Fibroblast of gingiva (primary cell): ENCODE measurements at regions not wholly inside any gene's neighbourhood (a gene's known extent, or its start where the extent isn't known, plus 50 kb on each side); places are given as distances from the start of the nearest gene placed in this dataset.
A peak's percentile ranks its signal among the peaks of the same experiment; 100 is the strongest.
"Not testable (repeated sequence)": the region's sequence is repeated elsewhere in the genome, so short reads cannot be mapped to it uniquely, and the experiment has no call there.

ENCODE experiments used
- DNase-seq: peaks from one replicate; pipeline ENCODE4 v3.0.0-alpha.2; 2011; ENCODE audit warnings: low read depth

DNA sequence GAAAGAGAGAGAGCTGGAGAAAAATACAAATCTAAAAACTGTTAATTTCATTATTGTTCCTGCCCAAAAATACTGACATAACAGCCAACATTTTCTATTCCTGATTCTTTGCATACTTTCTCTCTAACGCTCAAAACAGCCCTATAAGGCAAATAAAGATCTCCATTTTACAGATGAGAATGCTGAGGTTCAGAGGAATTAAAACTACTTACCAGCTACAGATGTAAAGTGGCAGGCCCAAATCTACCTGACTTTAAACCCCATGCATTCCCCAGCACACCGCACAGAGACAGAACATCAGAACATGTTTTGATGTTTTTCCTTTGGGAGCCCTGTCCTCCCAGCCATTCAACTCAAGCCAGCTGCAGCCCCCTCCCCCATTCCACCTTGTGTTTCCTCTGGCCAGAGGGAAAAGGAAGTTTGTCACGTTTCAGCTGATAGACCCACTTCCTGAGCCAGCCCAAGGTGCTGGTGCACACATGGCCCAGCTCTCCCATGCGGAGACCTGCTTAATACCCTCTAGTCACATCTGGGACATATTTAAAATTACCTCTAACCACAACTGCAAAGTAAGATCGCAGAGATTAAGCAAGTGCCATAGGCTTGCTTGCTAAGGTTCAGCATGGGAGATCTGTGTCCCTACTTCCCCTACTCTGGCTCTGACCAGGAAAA lies 133.1 kb upstream of the NFIA start:
- no peak for DNase-seq

- no peak for DNase-seq
Measured at GRCh38 chr1:60948486-60948885, 133.9 kb upstream of the NFIA start.

DNA sequence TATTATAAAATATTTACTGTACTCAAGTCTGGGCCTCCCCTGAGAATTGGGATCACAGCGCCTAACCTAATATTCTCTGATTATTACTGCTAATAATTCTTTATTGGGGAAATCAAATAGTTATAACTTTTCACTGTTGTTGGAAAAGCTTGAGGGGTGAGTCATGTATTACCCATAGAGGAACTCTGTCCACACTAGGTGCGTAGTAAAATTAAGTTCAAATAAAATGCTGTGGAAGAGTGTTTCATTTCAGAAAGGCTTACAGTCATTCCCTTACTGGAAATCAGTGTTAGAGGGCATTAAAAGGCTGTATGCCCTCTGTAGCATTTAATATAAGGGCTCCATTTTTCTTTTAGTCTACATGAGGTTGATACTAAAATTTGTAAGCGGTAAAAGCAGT lies 135.0 kb upstream of the NFIA start:
- no peak for DNase-seq

DNA sequence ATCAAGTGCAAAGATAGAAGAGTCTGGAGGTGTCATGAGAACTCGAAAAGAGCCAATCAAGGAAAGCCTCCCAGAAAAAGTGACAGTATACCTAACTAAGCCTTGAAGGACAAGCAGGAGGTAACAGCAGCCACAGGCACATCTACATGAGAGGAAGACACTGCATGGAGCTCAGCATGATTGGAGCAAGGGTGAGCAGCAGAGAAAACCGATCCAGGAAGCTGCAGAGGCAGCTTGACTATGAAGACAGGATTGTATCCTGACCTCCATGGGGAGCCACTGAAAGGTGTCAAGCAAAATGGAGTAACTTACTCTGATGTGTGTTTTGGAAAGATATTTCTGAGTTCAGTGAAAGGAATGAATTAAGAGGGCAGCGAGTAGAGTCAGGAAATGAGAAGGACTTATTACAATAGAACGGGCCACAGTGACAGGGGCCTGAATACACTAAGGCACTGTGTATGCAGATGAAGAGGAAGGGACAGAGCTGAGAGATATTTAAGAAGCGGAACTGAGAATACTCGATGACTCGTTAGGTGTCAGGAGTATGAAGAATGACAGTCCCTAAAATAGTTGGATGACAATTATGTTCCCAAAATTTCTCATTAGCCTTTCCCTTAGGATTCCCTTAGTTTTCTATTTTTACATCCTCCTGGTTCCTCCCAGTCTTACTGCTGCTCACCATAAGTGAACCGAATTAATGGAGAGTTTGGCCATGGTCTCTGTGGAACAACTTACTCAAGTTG lies 139.3 kb upstream of the NFIA start:
- DNase-seq: no peak

DNA sequence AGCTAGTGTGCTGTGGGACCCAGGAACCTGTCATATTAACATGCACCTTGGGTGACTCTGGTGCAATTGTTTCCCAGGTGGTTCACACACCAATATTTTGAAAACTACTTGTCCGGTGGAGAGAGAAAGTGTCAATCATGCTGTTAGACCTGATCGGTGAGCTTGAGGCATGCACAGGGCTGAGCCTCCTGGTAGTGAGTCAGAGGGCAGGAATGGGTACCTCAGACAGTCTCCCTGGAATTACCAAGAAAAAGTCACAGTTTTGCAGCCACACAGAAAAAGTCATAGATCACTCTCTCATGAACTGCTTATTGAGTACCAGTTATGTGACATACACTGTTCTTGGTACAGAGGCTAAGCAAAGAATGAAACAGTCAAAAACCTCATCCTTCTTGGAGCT lies 140.1 kb upstream of the NFIA start:
- no peak for DNase-seq

- DNase-seq: not testable (repeated sequence)
Measured at GRCh38 chr1:60940685-60941084, 141.7 kb upstream of the NFIA start.

DNA sequence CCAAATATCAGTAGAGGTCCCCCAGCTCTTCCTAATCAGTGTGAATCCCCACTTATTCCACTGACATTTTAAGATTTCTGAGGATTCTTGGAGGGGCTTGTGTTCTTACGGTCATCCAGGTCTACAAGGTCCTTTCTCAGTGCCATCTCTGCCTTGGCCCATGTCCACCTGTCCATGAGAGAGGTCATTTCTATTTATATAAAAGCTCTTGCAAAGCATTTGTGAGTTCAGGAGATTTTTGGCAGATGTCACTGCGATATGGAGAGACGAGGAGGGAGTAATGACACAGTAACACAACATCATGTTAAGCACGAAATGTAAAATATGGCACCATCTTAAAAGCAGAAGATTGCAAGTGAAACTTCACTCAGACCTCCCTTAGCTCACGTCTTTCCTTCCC lies 144.6 kb upstream of the NFIA start:
- DNase-seq: no peak

- peak; percentile 21 for DNase-seq
Measured at GRCh38 chr1:60936591-60937342, 145.6 kb upstream of the NFIA start.

- DNase-seq: peak; percentile 29
Measured at GRCh38 chr1:60936163-60936562, 146.2 kb upstream of the NFIA start.

GRCh38 chr1:60935599-60936110 lies 146.7 kb upstream of the NFIA start:
- DNase-seq: peak; percentile 61

DNA sequence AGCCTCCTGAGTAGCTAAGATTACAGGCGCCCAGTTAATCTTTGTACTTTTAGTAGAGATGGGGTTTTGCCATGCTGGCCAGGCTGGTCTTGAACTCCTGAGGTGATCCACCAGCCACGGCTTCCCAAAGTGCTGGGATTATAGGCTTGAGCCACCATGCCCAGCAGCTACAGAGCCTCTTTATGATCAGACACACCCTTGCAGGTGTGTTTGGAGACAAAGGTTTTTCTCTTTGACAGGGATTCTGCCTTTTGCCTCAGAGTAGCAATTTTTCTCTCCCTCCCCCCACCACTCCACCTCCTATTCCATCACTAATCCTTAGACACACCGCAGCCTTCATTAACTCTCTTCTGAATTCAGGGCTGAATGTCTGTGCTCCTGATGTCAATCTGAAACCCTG lies 152.2 kb upstream of the NFIA start:
- DNase-seq: no peak

DNA sequence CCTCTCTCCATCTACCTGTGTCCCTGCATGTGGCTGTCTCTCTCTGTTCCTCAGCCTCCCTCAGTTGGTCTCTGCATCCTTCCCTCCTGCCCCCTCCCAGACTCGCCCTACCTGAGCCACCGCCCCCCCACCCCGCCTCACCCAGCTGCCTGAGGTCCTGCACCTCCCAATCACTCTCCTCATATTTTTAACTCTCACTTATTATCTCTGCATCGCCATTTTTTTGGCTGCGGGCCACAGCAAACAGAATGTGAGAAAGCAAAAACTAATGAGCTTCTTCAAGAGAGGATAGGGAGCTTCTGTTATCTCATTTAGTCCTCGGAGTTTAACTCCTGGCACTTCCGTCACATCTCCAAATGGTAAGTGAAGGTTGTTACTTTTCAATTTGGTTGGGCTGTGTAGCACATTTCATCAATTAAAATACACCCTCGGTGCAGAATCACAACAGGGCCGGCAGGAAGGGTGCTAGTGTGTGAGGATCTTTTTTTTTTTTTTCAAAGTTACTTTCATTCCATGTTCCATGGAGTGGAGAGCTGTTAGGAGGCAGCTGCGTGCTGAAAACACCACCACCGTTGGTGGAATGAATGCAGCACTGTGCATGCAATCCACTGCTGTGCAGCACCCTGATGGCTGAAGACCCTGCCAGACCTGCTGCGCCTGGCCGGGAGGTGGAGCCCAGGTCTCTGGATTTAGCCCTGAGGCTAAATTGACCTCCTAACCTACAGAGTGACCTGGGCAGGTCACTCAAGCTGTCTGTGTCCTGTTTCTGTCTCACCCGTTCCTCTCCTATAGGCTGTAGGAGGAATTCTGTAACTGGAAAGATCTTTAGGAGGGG lies 157.2 kb upstream of the NFIA start:
- DNase-seq: no peak

GRCh38 chr1:60924165-60924564 lies 158.2 kb upstream of the NFIA start:
- DNase-seq: no peak

DNA sequence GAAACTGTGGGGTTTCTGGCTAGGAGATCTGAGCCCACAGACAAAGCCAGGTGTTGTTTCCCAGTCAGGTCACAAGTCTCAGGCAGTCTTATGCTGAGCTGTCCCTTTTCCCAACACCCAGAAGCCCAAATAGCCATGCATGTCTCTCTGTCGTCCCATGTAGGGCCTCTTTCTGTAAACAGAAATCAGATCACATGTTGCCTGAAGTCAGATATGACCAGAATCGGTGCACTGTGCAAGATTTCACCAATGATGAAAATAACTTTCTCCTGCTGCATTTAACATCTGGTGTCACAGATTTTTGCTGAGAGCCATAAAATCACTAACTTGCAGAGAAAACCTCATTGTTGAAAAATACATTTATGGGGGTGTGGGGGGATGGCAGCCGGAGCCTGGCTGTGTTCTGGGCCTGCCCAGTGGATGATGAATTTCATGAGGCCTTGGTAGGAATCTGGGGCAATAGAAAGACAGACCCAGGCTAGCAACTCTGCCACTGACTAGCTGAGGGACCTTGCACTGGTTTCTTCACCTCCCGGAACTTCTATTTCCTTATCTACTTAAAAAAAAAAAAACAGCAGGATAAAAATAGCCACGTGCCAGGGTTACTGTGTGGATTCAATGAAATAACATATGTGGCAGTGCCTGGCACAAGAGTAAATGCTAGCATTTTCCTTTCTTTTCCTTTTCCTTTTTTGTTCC lies 158.8 kb upstream of the NFIA start:
- DNase-seq: no peak

- peak; percentile 53 for DNase-seq
Measured at GRCh38 chr1:60922304-60922703, 160.1 kb upstream of the NFIA start.

DNA sequence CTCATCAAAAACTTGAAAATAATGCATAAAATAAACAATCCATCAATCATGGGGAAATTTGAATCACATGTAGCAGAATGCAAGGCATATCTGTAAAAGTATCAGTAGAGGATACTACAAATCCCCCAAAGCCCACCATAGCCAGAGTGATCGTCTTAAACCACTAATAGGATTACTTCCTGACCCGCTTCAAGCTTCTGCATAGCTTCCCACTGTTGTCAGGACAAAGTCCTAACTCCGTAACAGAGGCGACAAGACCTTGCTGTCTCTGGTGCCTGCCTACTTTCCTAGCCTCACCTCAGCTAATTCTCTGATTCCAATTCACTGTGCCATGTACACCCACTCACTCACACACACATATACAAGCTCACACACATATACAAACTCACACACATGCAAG lies 161.2 kb upstream of the NFIA start:
- DNase-seq: no peak

GRCh38 chr1:60920561-60920960 lies 161.8 kb upstream of the NFIA start:
- no peak for DNase-seq

- no peak for DNase-seq
Measured at GRCh38 chr1:60918867-60919266, 163.5 kb upstream of the NFIA start.

DNA sequence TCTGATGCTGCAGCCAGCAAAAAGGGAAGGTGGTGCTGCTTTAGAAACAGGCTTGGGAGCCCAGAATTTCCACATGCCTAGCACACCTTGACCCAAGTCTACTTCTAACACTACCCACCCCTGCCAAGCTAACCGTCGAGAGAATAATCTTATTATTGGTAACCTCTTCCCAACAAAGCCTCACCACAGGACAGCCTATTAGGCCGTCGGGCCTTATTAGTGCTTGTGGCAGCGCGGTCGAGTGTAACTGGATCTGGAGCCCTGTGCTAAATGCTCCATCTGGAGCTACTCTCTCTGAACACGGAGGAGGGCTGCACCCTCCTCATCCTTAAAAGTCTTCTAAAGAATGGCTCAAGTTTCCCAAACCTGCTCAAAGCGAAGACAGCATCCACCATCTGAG lies 165.5 kb upstream of the NFIA start:
- no peak for DNase-seq

- no peak for DNase-seq
Measured at GRCh38 chr1:60916199-60916598, 166.2 kb upstream of the NFIA start.

DNA sequence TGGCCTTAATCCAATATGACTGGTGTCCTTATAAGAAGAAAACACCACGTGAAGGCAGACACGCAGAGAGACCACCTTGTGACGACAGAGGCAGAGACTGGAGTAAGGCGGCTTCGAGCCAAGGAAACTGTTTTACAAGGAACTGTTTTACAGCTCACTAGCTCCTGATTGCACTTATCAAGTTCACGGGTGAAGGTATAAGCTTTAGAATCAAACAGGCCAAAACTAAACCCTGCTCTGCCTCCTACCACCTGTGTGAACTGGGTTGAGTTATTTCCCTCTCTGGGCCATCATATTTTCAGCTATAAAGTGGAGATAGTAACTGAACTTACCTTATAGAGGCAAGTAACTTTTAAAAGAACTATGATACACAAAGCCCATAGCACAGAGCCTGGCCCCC lies 166.9 kb upstream of the NFIA start:
- DNase-seq: no peak
